ENCODE measurements at regions not wholly inside any gene's neighbourhood (a gene's known extent, or its start where the extent isn't known, plus 50 kb on each side); places are given as distances from the start of the nearest gene placed in this dataset.

GRCh38 chr15:70474471-70475406, 288.6 kb downstream of the UACA start:
- no peak for DNase-seq
- no peak overlapping the region for H3K27ac ChIP-seq
- no peaks in the 10 kb centered on the region for H3K9me3 ChIP-seq (ENCODE audit: severe bottlenecking)
- TF ChIP-seq CTCF (IDR thresholded peaks at IDR 0.05; ENCODE audit: low read depth, low read length): no peak
- H3K27me3 ChIP-seq (ENCODE audit: insufficient read depth, low read depth, severe bottlenecking): no peaks in the 10 kb centered on the region
- H3K4me3 ChIP-seq (ENCODE audit: low read depth, low read length): no peak overlapping the region
- H3K36me3 ChIP-seq: no peaks in the 10 kb centered on the region

- Histone ChIP-seq H3K4me3 (ENCODE audit: low read depth, low read length) (no peak overlapping the region), H3K27ac (no peak overlapping the region), H3K36me3 (no peaks in the 10 kb centered on the region), H3K27me3 (ENCODE audit: insufficient read depth, low read depth, severe bottlenecking) (no peaks in the 10 kb centered on the region), H3K9me3 (ENCODE audit: severe bottlenecking) (no peaks in the 10 kb centered on the region)
- DNase-seq: no peak
- no peak for TF ChIP-seq CTCF (IDR thresholded peaks at IDR 0.05; ENCODE audit: low read depth, low read length)
These were observed 289.6 kb downstream of the UACA start for GRCh38 chr15:70473581-70474370.

GRCh38 chr15:70471517-70471916, 291.8 kb downstream of the UACA start:
- no peak for TF ChIP-seq CTCF (IDR thresholded peaks at IDR 0.05; ENCODE audit: low read depth, low read length)
- no peak overlapping the region for H3K27ac ChIP-seq
- H3K36me3 ChIP-seq: no peaks in the 10 kb centered on the region
- H3K4me3 ChIP-seq (ENCODE audit: low read depth, low read length): no peak overlapping the region
- no peaks in the 10 kb centered on the region for H3K27me3 ChIP-seq (ENCODE audit: insufficient read depth, low read depth, severe bottlenecking)
- DNase-seq: no peak
- H3K9me3 ChIP-seq (ENCODE audit: severe bottlenecking): no peaks in the 10 kb centered on the region

GRCh38 chr15:70470556-70471191, 292.7 kb downstream of the UACA start:
- no peak overlapping the region for H3K27ac ChIP-seq
- H3K4me3 ChIP-seq (ENCODE audit: low read depth, low read length): no peak overlapping the region

More at GRCh38 chr15:70470556-70471191, 292.7 kb downstream of the UACA start:
- no peaks in the 10 kb centered on the region for H3K9me3 ChIP-seq (ENCODE audit: severe bottlenecking)
- H3K36me3 ChIP-seq: no peaks in the 10 kb centered on the region
- TF ChIP-seq CTCF (IDR thresholded peaks at IDR 0.05; ENCODE audit: low read depth, low read length): no peak
- H3K27me3 ChIP-seq (ENCODE audit: insufficient read depth, low read depth, severe bottlenecking): no peaks in the 10 kb centered on the region
- no peak for DNase-seq

Measured in WERI-Rb-1 (cell line).